ENCODE measurements at regions not wholly inside any gene's neighbourhood (a gene's known extent, or its start where the extent isn't known, plus 50 kb on each side); places are given as distances from the start of the nearest gene placed in this dataset.

DNA sequence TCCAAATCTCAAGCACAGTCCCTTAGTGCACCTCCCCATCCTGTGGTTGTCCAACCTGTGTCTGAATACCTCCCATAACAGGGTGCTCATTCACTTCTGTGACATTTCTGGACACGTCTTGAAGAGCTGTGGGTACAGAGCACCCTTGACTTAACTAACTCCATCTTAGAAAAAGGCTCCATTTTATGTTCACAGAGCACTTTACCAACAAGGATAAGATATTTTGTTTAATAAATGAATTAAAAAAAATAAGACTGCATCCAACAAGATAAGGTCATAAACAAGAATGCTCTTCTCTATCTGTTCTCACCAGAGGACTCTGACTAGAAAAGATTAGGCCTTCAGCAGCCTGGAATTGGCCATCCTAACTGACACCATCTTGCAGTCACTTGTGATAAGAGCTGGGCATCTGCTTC is 335.2 kb upstream of the ZNF32 start:
- no peak for DNase-seq
- no peaks in the 10 kb centered on the region for H3K27me3 ChIP-seq (ENCODE audit: control insufficient read depth, insufficient read depth, low read length)
- no peak for ATAC-seq (ENCODE audit: low read depth in 2 of 2)
- H3K4me3 ChIP-seq (ENCODE audit: low read depth, low read length), result no peak overlapping the region
- Mint-ChIP-seq H3K4me3 (no peak overlapping the region), H3K9me3 (peaks cover 0 to 5% (median 0%) of the 10 kb centered on the region in 7 donors), H3K4me1 (peaks cover 0 to 7% (median 0%) of the 10 kb centered on the region in 4 donors), H3K36me3 (no peaks in the 10 kb centered on the region), H3K27me3 (no peaks in the 10 kb centered on the region), H3K27ac (no peak overlapping the region)
- H3K36me3 ChIP-seq (ENCODE audit: control insufficient read depth, insufficient read depth, low read length), result no peaks in the 10 kb centered on the region
- H3K4me1 ChIP-seq (ENCODE audit: control insufficient read depth, insufficient read depth, low read length, poor library complexity, severe bottlenecking), result no peaks in the 10 kb centered on the region
- H3K27ac ChIP-seq (ENCODE audit: insufficient read depth, low read length, poor library complexity, severe bottlenecking), result no peak overlapping the region
- no peaks in the 10 kb centered on the region for H3K9me3 ChIP-seq (ENCODE audit: control insufficient read depth in 2 of 2, low read length in 2 of 2)

DNA sequence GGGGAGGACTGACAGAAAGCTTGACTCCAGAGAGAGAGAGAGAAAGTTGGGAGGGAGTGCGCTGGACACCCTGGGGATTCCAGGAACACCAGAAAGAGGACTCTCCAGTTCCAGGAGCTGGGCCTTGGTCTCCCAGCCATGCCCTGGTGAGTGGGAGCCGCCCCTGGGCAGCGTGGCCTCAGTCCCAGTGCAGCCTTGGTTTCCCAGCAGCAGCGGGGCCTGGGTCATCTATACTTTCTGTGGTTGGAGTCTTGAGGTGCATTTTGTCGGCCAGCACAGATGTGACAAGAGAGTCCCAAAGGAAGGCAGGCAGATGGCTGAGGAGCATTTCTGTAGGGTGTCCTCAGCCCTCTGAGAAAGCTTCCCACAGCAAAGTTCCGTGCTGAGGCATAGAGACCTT is 334.7 kb upstream of the ZNF32 start:
- H3K4me1 Mint-ChIP-seq, result peaks cover 0 to 7% (median 0%) of the 10 kb centered on the region in 4 donors
- H3K27me3 ChIP-seq (ENCODE audit: control insufficient read depth, insufficient read depth, low read length), result no peaks in the 10 kb centered on the region
- H3K4me3 Mint-ChIP-seq, result no peak overlapping the region
- H3K9me3 Mint-ChIP-seq, result peaks cover 0 to 4% (median 0%) of the 10 kb centered on the region in 7 donors
- no peak overlapping the region for H3K4me3 ChIP-seq (ENCODE audit: low read depth, low read length)
- H3K4me1 ChIP-seq (ENCODE audit: control insufficient read depth, insufficient read depth, low read length, poor library complexity, severe bottlenecking), result no peaks in the 10 kb centered on the region
- ATAC-seq (ENCODE audit: low read depth in 2 of 2), result no peak
- H3K27me3 Mint-ChIP-seq, result no peaks in the 10 kb centered on the region
- H3K27ac Mint-ChIP-seq, result peak overlapping the region in 1 of 3 donors; percentile 62
- no peaks in the 10 kb centered on the region for H3K36me3 ChIP-seq (ENCODE audit: control insufficient read depth, insufficient read depth, low read length)
- no peaks in the 10 kb centered on the region for H3K36me3 Mint-ChIP-seq
- no peak overlapping the region for H3K27ac ChIP-seq (ENCODE audit: insufficient read depth, low read length, poor library complexity, severe bottlenecking)
- DNase-seq, result no peak
- no peaks in the 10 kb centered on the region for H3K9me3 ChIP-seq (ENCODE audit: control insufficient read depth in 2 of 2, low read length in 2 of 2)

DNA sequence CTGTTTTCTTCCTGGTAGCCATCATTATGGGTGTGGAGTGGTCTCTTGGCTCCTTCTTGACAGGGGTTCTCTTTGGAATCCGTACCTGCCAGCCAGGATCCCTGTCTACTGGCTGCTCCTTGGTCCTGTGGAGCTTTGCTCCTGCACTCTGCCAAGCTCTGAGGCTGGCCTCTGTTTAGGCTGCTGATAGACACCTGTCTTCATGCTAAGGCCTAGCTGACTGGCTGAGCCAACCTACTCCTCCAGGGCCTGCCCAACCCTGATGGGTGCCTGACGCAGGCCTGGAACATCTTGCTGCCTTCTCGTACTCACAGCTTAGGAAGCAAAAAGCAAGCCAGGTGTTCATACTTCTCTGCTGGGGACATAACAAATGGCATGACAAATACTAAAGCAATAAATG is 333.6 kb upstream of the ZNF32 start:
- Histone ChIP-seq H3K27ac (ENCODE audit: insufficient read depth, low read length, poor library complexity, severe bottlenecking) (no peak overlapping the region), H3K4me3 (ENCODE audit: low read depth, low read length) (no peak overlapping the region), H3K27me3 (ENCODE audit: control insufficient read depth, insufficient read depth, low read length) (no peaks in the 10 kb centered on the region), H3K9me3 (ENCODE audit: control insufficient read depth in 2 of 2, low read length in 2 of 2) (no peaks in the 10 kb centered on the region), H3K4me1 (ENCODE audit: control insufficient read depth, insufficient read depth, low read length, poor library complexity, severe bottlenecking) (no peaks in the 10 kb centered on the region), H3K36me3 (ENCODE audit: control insufficient read depth, insufficient read depth, low read length) (no peaks in the 10 kb centered on the region)
- no peaks in the 10 kb centered on the region for H3K36me3 Mint-ChIP-seq
- H3K27ac Mint-ChIP-seq, result no peak overlapping the region
- H3K9me3 Mint-ChIP-seq, result peaks cover 0 to 4% (median 0%) of the 10 kb centered on the region in 7 donors
- H3K4me1 Mint-ChIP-seq, result peaks cover 0 to 11% (median 0%) of the 10 kb centered on the region in 4 donors
- no peak overlapping the region for H3K4me3 Mint-ChIP-seq
- no peaks in the 10 kb centered on the region for H3K27me3 Mint-ChIP-seq
- DNase-seq, result no peak
- no peak for ATAC-seq (ENCODE audit: low read depth in 2 of 2)

DNA sequence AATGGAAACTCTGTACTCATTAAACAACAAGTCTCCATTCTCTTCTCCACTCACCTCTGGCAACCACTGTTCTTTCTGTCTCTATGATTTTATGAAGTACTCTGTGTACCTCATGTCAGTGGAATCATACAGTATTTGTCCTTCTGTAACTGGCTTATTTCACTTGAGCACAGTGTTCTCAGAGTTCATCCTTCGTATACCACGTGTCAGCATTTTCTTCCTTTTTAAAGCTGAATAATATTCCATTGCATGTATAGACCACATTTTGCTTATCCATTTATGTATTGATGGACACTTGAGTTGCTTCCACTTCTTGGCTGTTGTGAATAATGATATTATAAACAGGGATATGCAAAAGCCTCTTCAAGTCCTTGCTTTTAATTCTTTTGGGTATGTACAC is 333.0 kb upstream of the ZNF32 start:
- H3K4me1 Mint-ChIP-seq, result peaks cover 0 to 11% (median 0%) of the 10 kb centered on the region in 4 donors
- H3K36me3 Mint-ChIP-seq, result no peaks in the 10 kb centered on the region
- H3K9me3 ChIP-seq (ENCODE audit: control insufficient read depth in 2 of 2, low read length in 2 of 2), result no peaks in the 10 kb centered on the region
- H3K36me3 ChIP-seq (ENCODE audit: control insufficient read depth, insufficient read depth, low read length), result no peaks in the 10 kb centered on the region
- no peak overlapping the region for H3K4me3 Mint-ChIP-seq
- H3K27me3 ChIP-seq (ENCODE audit: control insufficient read depth, insufficient read depth, low read length), result no peaks in the 10 kb centered on the region
- H3K9me3 Mint-ChIP-seq, result peaks cover 0 to 2% (median 0%) of the 10 kb centered on the region in 7 donors
- H3K4me3 ChIP-seq (ENCODE audit: low read depth, low read length), result no peak overlapping the region
- H3K27ac Mint-ChIP-seq, result peak overlapping the region in 1 of 3 donors; percentile 11
- H3K27ac ChIP-seq (ENCODE audit: insufficient read depth, low read length, poor library complexity, severe bottlenecking), result no peak overlapping the region
- no peaks in the 10 kb centered on the region for H3K27me3 Mint-ChIP-seq
- DNase-seq (no peak), ATAC-seq (ENCODE audit: low read depth in 2 of 2) (no peak)
- no peaks in the 10 kb centered on the region for H3K4me1 ChIP-seq (ENCODE audit: control insufficient read depth, insufficient read depth, low read length, poor library complexity, severe bottlenecking)

DNA sequence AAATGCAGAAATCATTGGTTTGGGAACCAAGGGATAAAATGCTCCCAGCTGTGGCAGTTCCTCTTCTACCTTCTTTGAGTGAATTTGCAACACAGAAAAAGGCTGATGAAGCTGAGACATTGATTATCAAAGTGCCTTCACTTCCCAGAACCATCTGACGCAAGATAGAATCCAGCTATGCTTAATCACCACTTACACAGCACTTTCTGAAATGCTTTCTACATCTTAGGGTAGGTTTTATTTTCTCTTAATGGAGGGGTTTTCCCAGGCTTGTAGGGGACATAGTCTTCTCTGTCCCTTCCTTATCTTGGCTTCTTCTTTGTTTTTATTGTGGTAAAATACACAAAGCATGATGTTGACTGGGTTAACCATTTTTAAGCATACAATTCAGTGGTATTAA is 332.6 kb upstream of the ZNF32 start:
- no peak for DNase-seq
- no peak overlapping the region for H3K4me3 Mint-ChIP-seq
- Histone ChIP-seq H3K27me3 (ENCODE audit: control insufficient read depth, insufficient read depth, low read length) (no peaks in the 10 kb centered on the region), H3K4me3 (ENCODE audit: low read depth, low read length) (no peak overlapping the region), H3K9me3 (ENCODE audit: control insufficient read depth in 2 of 2, low read length in 2 of 2) (no peaks in the 10 kb centered on the region), H3K36me3 (ENCODE audit: control insufficient read depth, insufficient read depth, low read length) (no peaks in the 10 kb centered on the region), H3K4me1 (ENCODE audit: control insufficient read depth, insufficient read depth, low read length, poor library complexity, severe bottlenecking) (no peaks in the 10 kb centered on the region), H3K27ac (ENCODE audit: insufficient read depth, low read length, poor library complexity, severe bottlenecking) (no peak overlapping the region)
- H3K4me1 Mint-ChIP-seq, result peaks cover 0 to 11% (median 0%) of the 10 kb centered on the region in 4 donors
- H3K9me3 Mint-ChIP-seq, result peaks cover 0 to 2% (median 0%) of the 10 kb centered on the region in 7 donors
- H3K27ac Mint-ChIP-seq, result peak overlapping the region in 1 of 3 donors; percentile 26
- no peak for ATAC-seq (ENCODE audit: low read depth in 2 of 2)
- no peaks in the 10 kb centered on the region for H3K27me3 Mint-ChIP-seq
- H3K36me3 Mint-ChIP-seq, result no peaks in the 10 kb centered on the region

DNA sequence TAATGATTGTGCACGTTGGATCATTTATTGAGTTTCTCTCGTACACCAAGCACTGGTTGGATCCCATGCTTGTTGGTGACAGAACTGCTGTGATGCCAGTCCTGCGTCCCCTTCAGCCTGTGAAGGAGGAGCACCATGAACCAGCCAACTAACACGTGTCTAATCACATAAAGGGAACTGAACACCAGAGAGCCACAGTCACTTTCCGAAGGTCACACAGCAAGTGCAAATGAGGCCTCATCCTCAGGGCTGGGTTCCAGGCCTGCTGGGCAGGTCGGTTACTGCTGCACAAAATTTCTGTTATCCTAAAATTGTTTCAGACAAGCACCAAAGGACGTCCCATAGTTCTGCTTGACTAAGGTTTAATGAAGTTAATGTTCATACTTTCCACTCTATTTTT is 332.0 kb upstream of the ZNF32 start:
- no peak overlapping the region for H3K27ac ChIP-seq (ENCODE audit: insufficient read depth, low read length, poor library complexity, severe bottlenecking)
- H3K9me3 ChIP-seq (ENCODE audit: control insufficient read depth in 2 of 2, low read length in 2 of 2), result no peaks in the 10 kb centered on the region
- H3K27ac Mint-ChIP-seq, result no peak overlapping the region
- H3K4me1 Mint-ChIP-seq, result peaks cover 0 to 11% (median 0%) of the 10 kb centered on the region in 4 donors
- no peaks in the 10 kb centered on the region for H3K36me3 Mint-ChIP-seq
- ATAC-seq (ENCODE audit: low read depth in 2 of 2) (no peak), DNase-seq (no peak)
- no peaks in the 10 kb centered on the region for H3K36me3 ChIP-seq (ENCODE audit: control insufficient read depth, insufficient read depth, low read length)
- no peaks in the 10 kb centered on the region for H3K27me3 Mint-ChIP-seq
- H3K9me3 Mint-ChIP-seq, result no peaks in the 10 kb centered on the region
- no peak overlapping the region for H3K4me3 ChIP-seq (ENCODE audit: low read depth, low read length)
- no peak overlapping the region for H3K4me3 Mint-ChIP-seq
- H3K27me3 ChIP-seq (ENCODE audit: control insufficient read depth, insufficient read depth, low read length), result no peaks in the 10 kb centered on the region
- H3K4me1 ChIP-seq (ENCODE audit: control insufficient read depth, insufficient read depth, low read length, poor library complexity, severe bottlenecking), result no peaks in the 10 kb centered on the region

DNA sequence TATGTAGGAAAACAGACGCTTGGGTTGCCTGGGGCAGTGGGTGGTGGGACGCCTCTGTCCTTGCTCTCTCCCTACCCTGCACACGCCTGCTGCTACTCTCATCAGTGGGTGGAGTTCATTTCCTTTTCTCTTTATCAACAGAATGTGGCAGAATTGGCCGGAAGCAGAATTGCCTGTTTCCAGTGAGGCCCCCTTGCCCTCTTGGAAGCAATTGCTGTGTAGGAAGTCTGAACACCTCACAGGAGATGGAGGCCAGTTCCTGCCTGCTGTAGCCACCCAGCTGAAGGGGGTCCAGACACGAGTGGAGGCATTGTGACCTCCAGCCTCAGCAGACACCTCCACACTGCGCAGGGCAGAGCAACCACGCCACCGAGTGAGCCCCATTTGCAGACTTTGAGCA is 331.6 kb upstream of the ZNF32 start:
- ATAC-seq (ENCODE audit: low read depth in 2 of 2) (peak in 1 of 2 donors; percentile 23), DNase-seq (peak in 1 of 3 donors; percentile 51)
- H3K36me3 ChIP-seq (ENCODE audit: control insufficient read depth, insufficient read depth, low read length), result no peaks in the 10 kb centered on the region
- no peaks in the 10 kb centered on the region for H3K27me3 Mint-ChIP-seq
- no peaks in the 10 kb centered on the region for H3K36me3 Mint-ChIP-seq
- no peak overlapping the region for H3K27ac Mint-ChIP-seq
- no peak overlapping the region for H3K4me3 ChIP-seq (ENCODE audit: low read depth, low read length)
- peaks cover 0 to 11% (median 0%) of the 10 kb centered on the region in 4 donors for H3K4me1 Mint-ChIP-seq
- H3K27me3 ChIP-seq (ENCODE audit: control insufficient read depth, insufficient read depth, low read length), result no peaks in the 10 kb centered on the region
- peak overlapping the region in 1 of 4 donors; percentile 33 for H3K4me3 Mint-ChIP-seq
- H3K27ac ChIP-seq (ENCODE audit: insufficient read depth, low read length, poor library complexity, severe bottlenecking), result no peak overlapping the region
- H3K9me3 ChIP-seq (ENCODE audit: control insufficient read depth in 2 of 2, low read length in 2 of 2), result no peaks in the 10 kb centered on the region
- no peaks in the 10 kb centered on the region for H3K9me3 Mint-ChIP-seq
- no peaks in the 10 kb centered on the region for H3K4me1 ChIP-seq (ENCODE audit: control insufficient read depth, insufficient read depth, low read length, poor library complexity, severe bottlenecking)

DNA sequence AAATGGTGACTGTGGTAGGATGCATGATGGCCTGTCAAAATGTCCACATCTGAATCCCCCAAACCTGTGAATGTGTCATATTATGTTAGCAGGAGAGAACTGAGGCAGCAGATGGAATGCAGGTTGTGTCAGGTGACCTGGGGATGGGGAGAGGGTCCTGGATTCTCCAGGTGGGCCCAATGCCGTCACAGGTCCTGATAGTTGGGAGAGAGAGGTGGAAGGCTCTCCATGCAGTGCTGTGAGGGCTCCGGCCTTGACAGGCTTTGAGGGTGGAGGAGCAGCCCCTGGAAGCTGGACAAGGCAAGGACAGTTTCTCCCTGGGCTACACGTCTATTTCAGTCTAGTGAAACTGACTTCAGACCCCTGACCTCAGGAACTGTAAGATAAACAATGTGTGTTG is 330.9 kb upstream of the ZNF32 start:
- Mint-ChIP-seq H3K27me3 (no peaks in the 10 kb centered on the region), H3K4me1 (peaks cover 0 to 11% (median 0%) of the 10 kb centered on the region in 4 donors), H3K9me3 (peaks cover 0 to 1% (median 0%) of the 10 kb centered on the region in 7 donors), H3K4me3 (no peak overlapping the region), H3K36me3 (no peaks in the 10 kb centered on the region), H3K27ac (peak overlapping the region in 1 of 3 donors; percentile 44)
- DNase-seq (no peak), ATAC-seq (ENCODE audit: low read depth in 2 of 2) (no peak)
- no peak overlapping the region for H3K4me3 ChIP-seq (ENCODE audit: low read depth, low read length)
- no peaks in the 10 kb centered on the region for H3K9me3 ChIP-seq (ENCODE audit: control insufficient read depth in 2 of 2, low read length in 2 of 2)
- H3K27ac ChIP-seq (ENCODE audit: insufficient read depth, low read length, poor library complexity, severe bottlenecking), result no peak overlapping the region
- no peaks in the 10 kb centered on the region for H3K36me3 ChIP-seq (ENCODE audit: control insufficient read depth, insufficient read depth, low read length)
- no peaks in the 10 kb centered on the region for H3K27me3 ChIP-seq (ENCODE audit: control insufficient read depth, insufficient read depth, low read length)
- H3K4me1 ChIP-seq (ENCODE audit: control insufficient read depth, insufficient read depth, low read length, poor library complexity, severe bottlenecking), result no peaks in the 10 kb centered on the region
